Small intestine (tissue), 7 donors: ENCODE measurements at regions not wholly inside any gene's neighbourhood (a gene's known extent, or its start where the extent isn't known, plus 50 kb on each side); places are given as distances from the start of the nearest gene placed in this dataset.
"Not testable (repeated sequence)": the region's sequence is repeated elsewhere in the genome, so short reads cannot be mapped to it uniquely, and the experiment has no call there.

Experiments used
- DNase-seq, 2 donors: peaks; one replicate each; pipeline versions ENCODE4 v3.0.0 to v3.0.0-alpha.2; 2013
- FAIRE-seq: peaks from 2 replicates; lab custom pipeline; 2012; peaks lifted over from hg19 to GRCh38; lab: Jason Lieb, UNC
- H3K27ac ChIP-seq, 3 donors: one replicate each; pipeline ENCODE4 v1.5.1; 2013; ENCODE audit warnings: low read length in 2 of 3, mild to moderate bottlenecking in 2 of 3, control low read depth in 1 of 3, inconsistent platforms in 1 of 3, low read depth in 1 of 3, moderate library complexity in 1 of 3
- H3K27me3 ChIP-seq, 3 donors: one replicate each; pipeline ENCODE4 v1.6.1; 2013; ENCODE audit warnings: low read length in 3 of 3, inconsistent platforms in 1 of 3; ENCODE audit not compliant: control insufficient read depth in 3 of 3, insufficient read depth in 3 of 3
- H3K36me3 ChIP-seq, 3 donors: one replicate each; pipeline ENCODE4 v1.6.1; 2013; ENCODE audit warnings: low read length in 3 of 3, inconsistent platforms in 1 of 3, low read depth in 1 of 3, mild to moderate bottlenecking in 1 of 3, moderate library complexity in 1 of 3; ENCODE audit not compliant: control insufficient read depth in 3 of 3, insufficient read depth in 2 of 3
- H3K4me1 ChIP-seq, 3 donors: one replicate each; pipeline ENCODE4 v1.6.1; 2013; ENCODE audit warnings: low read length in 2 of 3, inconsistent platforms in 1 of 3, low read depth in 1 of 3, mild to moderate bottlenecking in 1 of 3, moderate library complexity in 1 of 3; ENCODE audit not compliant: control insufficient read depth in 3 of 3, insufficient read depth in 2 of 3
- H3K4me3 ChIP-seq, 3 donors: one replicate each; pipeline ENCODE4 v1.5.1; 2013; ENCODE audit warnings: low read length in 3 of 3, control low read depth in 1 of 3, inconsistent platforms in 1 of 3, low read depth in 1 of 3, mild to moderate bottlenecking in 1 of 3, moderate library complexity in 1 of 3
- H3K9me3 ChIP-seq, 2 donors: one replicate each; pipeline ENCODE4 v1.6.1; 2013; ENCODE audit warnings: low read depth in 1 of 2, low read length in 1 of 2; ENCODE audit not compliant: control insufficient read depth in 2 of 2, insufficient read depth in 1 of 2
- WGBS, 3 donors: extraction: QIAGEN DNeasy Blood & Tissue Kit; methylation state at CpG; one replicate each; pipeline ENCODE4 v1.1.7; 2013; 5-methylcytosine and 5-hydroxymethylcytosine counted together
- donor health status: healthy with polysubstance abuse.
- donor health status: control.
- donor health status: control.
- donor health status: Bipolar disorder and iron deficiency.
- donor health status: healthy.

DNA sequence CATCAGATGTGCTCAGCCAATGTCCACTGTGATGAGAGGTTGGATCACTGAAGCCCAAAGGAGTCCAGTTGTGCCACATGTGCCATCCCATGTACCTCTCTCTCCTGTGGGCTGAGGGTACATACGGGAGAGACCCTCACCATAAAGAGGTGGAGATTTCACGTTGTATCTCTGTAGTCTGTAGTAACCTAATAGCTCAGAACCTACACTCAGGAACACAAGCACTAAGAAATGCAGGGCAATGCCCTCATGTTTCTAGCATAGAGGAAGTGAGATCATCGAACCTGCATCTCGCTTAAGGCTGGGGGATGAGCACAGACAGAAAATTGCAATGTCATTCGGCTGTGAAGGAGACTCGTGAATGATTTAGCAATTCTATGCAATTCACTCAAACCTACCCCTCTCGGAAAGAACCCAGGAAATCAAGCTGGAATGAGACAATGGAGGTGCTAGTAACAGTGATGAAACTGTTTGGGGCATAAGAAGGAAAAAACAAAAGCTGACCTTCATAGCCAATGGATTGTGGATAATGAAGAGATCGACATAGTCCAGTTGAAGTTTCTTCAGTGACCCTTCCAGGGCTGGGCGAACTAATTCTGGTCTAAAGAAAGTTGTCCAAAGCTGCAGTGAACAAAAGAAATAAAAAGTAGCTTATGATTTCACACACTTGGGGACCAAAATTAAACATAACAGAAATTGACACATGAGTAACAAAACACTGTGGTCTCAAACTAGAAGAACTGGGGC is 80.3 kb upstream of the UCN3 start:
- H3K4me1 ChIP-seq: no peaks in the 10 kb centered on the region
- H3K4me3 ChIP-seq: no peak overlapping the region
- no peaks in the 10 kb centered on the region for H3K36me3 ChIP-seq
- no peaks in the 10 kb centered on the region for H3K27me3 ChIP-seq
- DNase-seq (no peak), FAIRE-seq (no peak)
- no peak overlapping the region for H3K27ac ChIP-seq
- no peaks in the 10 kb centered on the region for H3K9me3 ChIP-seq
- 65 to 79% (median 70%) methylated on average over 9 of the region's 9 CpGs for WGBS, 3 donors

DNA sequence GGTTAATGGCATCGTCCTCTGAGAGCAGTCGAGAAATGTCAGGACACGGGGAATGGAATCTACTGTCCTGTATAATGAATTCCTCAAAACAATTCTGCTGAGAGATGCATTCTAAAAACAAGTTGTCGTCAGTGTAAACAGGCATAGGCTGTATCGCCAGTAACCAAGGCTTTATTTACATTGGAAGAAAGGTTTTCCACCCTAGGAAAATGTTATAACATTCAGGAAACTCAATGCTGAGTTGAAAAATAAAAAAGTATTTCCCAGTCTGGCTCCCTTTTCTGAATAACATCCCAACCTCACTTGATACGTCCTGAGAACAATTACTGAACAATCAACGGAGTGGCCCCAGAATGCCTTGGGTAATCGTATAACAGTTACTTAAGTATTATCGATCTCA is 79.6 kb upstream of the UCN3 start:
- FAIRE-seq: no peak
- Histone ChIP-seq H3K27me3 (no peaks in the 10 kb centered on the region), H3K9me3 (no peaks in the 10 kb centered on the region), H3K4me3 (no peak overlapping the region), H3K4me1 (no peaks in the 10 kb centered on the region), H3K36me3 (no peaks in the 10 kb centered on the region), H3K27ac (no peak overlapping the region)
- DNase-seq: no peak
- WGBS, 3 donors: 66 to 79% (median 72%) methylated on average over 9 of the region's 9 CpGs

DNA sequence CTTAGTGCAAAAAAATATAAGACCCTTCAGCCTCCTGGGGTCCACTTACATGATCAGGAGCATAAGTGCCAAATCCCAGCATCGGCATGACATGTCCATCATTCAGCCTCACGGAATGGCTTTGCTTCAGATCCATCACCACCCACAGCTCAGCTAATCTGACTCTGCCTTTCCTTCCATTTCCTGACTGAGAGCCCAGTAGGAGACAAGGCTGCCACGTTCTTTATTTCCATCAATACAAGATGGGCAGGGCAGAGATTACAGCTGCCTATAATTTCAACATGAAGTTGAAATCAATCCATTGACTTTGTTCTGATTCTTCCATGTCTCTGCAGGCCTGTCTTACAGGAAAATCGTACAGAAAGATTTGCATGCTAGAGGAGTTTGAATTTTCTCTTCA is 76.4 kb upstream of the UCN3 start:
- FAIRE-seq: no peak
- Histone ChIP-seq H3K4me1 (peaks cover 0 to 12% (median 2%) of the 10 kb centered on the region in 3 donors), H3K36me3 (no peaks in the 10 kb centered on the region), H3K4me3 (no peak overlapping the region), H3K27me3 (no peaks in the 10 kb centered on the region), H3K9me3 (no peaks in the 10 kb centered on the region), H3K27ac (no peak overlapping the region)
- no peak for DNase-seq
- 80 to 83% (median 82%) methylated on average over 4 of the region's 4 CpGs for WGBS, 3 donors

DNA sequence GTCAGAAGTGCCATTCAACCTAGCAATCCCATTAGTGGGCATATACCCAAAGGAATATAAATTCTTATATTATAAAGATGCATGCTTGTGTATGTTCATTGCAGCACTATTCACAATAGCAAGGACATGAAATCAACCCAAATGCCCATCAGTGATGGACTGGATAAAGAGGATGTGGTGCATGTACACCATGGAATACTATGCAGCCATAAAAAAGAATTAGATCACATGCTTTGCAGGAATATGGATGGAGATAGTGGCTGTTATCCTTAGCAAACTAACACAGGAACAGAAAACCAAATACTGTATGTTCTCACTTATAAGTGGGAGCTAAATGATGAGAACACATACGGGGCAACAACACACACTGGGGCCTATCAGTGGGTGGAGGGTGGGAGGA is 75.5 kb upstream of the UCN3 start:
- not testable (repeated sequence) for H3K27me3 ChIP-seq, H3K4me3 ChIP-seq, FAIRE-seq, H3K9me3 ChIP-seq, H3K27ac ChIP-seq, DNase-seq, H3K36me3 ChIP-seq
- peaks cover 0 to 12% (median 2%) of the 10 kb centered on the region in 3 donors for H3K4me1 ChIP-seq
- WGBS, 3 donors: 85 to 96% (median 95%) methylated on average over 1 of the region's 1 CpG

GRCh38 chr10:5291501-5292195 is 73.1 kb upstream of the UCN3 start:
- no peak overlapping the region for H3K4me3 ChIP-seq
- peak; percentile 81 to 85 for DNase-seq
- peaks cover 0 to 12% (median 2%) of the 10 kb centered on the region in 3 donors for H3K4me1 ChIP-seq
- peak overlapping the region; percentile 57 to 91 (median 82) for H3K27ac ChIP-seq
- no peaks in the 10 kb centered on the region for H3K27me3 ChIP-seq
- no peaks in the 10 kb centered on the region for H3K9me3 ChIP-seq
- no peaks in the 10 kb centered on the region for H3K36me3 ChIP-seq
- FAIRE-seq: no peak
- WGBS, 3 donors: 34 to 47% (median 44%) methylated on average over 13 of the region's 13 CpGs

DNA sequence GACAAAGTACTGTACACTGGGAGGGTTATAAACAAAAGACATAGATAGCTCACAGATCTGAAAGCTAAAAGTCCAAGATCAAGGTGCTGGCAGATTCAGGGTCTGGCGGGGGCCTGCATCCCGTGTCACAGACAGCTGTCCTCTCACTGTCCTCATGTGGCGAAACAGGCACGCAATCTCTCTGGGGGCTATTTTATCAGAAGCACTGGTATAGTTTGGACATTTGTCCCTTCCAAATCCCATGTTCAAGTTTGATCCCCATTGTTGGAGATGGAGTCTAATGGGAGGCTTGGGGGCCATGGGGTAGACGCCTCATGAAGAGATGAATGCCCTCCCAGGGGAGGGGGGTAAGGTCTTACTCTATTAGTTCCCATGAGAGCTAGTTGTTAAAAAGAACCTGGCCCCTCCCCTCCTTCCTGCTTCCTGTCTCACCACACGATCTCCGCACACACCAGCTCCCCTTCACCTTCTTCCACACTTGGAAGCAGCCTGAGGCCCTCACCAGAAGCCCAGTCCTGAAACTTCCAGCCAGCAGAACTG is 72.5 kb upstream of the UCN3 start:
- Histone ChIP-seq H3K4me1 (peaks cover 0 to 12% (median 2%) of the 10 kb centered on the region in 3 donors), H3K4me3 (no peak overlapping the region), H3K27ac (peak overlapping the region; percentile 57 to 91 (median 82)), H3K9me3 (no peaks in the 10 kb centered on the region), H3K27me3 (no peaks in the 10 kb centered on the region), H3K36me3 (no peaks in the 10 kb centered on the region)
- 59 to 68% (median 64%) methylated on average over 7 of the region's 7 CpGs for WGBS, 3 donors
- FAIRE-seq: no peak
- no peak for DNase-seq

DNA sequence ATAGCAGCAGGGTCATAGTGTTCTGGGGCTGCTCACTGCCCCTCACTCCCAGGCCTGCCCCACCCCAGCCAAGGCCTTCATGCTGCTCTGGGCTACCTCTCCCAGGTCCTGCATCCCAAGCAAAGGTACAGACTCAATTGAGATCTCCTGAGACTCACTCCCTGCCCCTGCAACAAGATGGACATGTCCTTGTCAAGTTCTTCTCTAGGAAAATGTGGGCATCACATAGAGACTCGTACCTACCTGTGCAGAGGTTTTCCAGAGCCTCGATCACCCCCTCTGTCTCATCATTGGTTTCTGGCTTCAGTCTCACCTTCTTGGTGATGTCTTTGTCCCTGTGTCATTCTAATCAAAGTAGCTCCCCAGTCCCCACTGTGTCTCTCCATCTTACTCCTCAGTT is 71.8 kb upstream of the UCN3 start:
- peaks cover 0 to 12% (median 2%) of the 10 kb centered on the region in 3 donors for H3K4me1 ChIP-seq
- not testable (repeated sequence) for H3K27me3 ChIP-seq, H3K9me3 ChIP-seq, DNase-seq, H3K4me3 ChIP-seq, H3K36me3 ChIP-seq, FAIRE-seq
- H3K27ac ChIP-seq: peak overlapping the region in 1 of 3 donors; percentile 40
- WGBS, 3 donors: 82 to 92% (median 84%) methylated on average over 2 of the region's 2 CpGs

DNA sequence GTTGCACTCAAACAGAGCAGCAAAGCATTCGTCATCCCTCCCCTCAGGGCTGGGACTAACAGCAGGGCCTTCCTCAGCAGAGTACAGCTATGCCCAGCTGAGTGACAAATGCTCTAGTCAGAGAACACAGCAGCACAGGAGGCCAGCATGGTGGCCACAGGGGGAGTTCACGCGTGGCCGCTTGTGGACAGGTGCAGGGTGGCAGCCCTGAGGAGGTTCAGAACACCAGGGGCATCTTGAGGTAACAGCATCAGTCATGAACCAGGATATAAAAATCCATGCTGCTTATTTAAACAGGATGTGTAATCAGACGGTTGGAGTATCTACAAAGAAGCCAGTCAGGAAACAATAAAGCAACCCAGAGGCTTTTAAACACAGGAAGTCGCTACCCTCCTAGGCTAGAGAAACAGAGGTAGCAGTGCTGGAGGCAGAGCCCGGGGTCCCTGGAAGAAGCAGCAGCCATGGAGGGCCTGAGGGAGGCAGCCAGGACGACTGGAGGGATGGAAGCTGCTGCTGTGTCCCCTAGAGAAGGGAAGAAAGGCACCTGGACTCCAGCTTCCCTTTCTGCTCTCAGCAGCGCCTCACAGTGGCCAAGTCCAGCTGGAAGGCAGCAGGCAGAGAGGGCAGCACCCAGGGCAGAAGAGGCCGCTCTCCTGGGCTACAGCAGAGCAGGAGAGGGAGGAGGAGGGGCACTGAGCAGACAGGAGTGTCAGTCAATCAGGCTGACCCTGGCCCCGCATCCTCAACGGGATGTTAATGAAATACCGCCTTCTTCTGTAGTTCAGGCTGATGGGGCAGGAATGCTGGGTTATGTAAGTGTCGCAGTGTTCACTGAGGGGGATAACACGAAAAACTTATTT is 70.8 kb upstream of the UCN3 start:
- no peaks in the 10 kb centered on the region for H3K36me3 ChIP-seq
- H3K4me1 ChIP-seq: peaks cover 0 to 12% (median 2%) of the 10 kb centered on the region in 3 donors
- H3K9me3 ChIP-seq: no peaks in the 10 kb centered on the region
- peak; percentile 70 to 73 for DNase-seq
- H3K4me3 ChIP-seq: no peak overlapping the region
- 55 to 72% (median 63%) methylated on average over 14 to 15 of the region's 15 CpGs for WGBS, 3 donors
- peak overlapping the region in 1 of 3 donors; percentile 39 for H3K27ac ChIP-seq
- FAIRE-seq: no peak
- no peaks in the 10 kb centered on the region for H3K27me3 ChIP-seq
